Neuron (in vitro differentiated cells): ENCODE measurements at regions not wholly inside any gene's neighbourhood (a gene's known extent, or its start where the extent isn't known, plus 50 kb on each side); places are given as distances from the start of the nearest gene placed in this dataset.

Experiments used
- H2AFZ ChIP-seq: one replicate; pipeline ENCODE4 v1.6.1; 2013; ENCODE audit warnings: low read depth, mild to moderate bottlenecking, inconsistent platforms, low read length, moderate library complexity
- H3K27me3 ChIP-seq: one replicate; pipeline ENCODE4 v1.6.1; 2013; ENCODE audit warnings: low read length; ENCODE audit not compliant: insufficient read depth
- H3K36me3 ChIP-seq: one replicate; pipeline ENCODE4 v1.6.1; 2013; ENCODE audit warnings: low read length; ENCODE audit not compliant: insufficient read depth
- H3K4me1 ChIP-seq: one replicate; pipeline ENCODE4 v1.6.1; 2013; ENCODE audit warnings: low read length; ENCODE audit not compliant: insufficient read depth
- H3K4me3 ChIP-seq: 2 replicates; pipeline ENCODE4 v1.5.1; 2013; ENCODE audit warnings: mild to moderate bottlenecking, low read length, moderate library complexity
- H3K9me3 ChIP-seq: one replicate; pipeline ENCODE4 v1.6.1; 2013; ENCODE audit warnings: low read length

GRCh38 chr21:27580276-27580675 lies 613.4 kb upstream of the ADAMTS5 start:
- Histone ChIP-seq H3K9me3 (no peaks in the 10 kb centered on the region), H3K4me3 (no peak overlapping the region), H3K27me3 (no peaks in the 10 kb centered on the region), H3K4me1 (no peaks in the 10 kb centered on the region), H3K36me3 (no peaks in the 10 kb centered on the region), H2AFZ (no peak overlapping the region)

- no peak overlapping the region for H3K4me3 ChIP-seq
- H3K4me1 ChIP-seq, result no peaks in the 10 kb centered on the region
- H3K9me3 ChIP-seq, result no peaks in the 10 kb centered on the region
- no peaks in the 10 kb centered on the region for H3K27me3 ChIP-seq
- H3K36me3 ChIP-seq, result no peaks in the 10 kb centered on the region
- H2AFZ ChIP-seq, result no peak overlapping the region
Measured at GRCh38 chr21:27578741-27579265, 611.9 kb upstream of the ADAMTS5 start.

GRCh38 chr21:27572696-27573095 lies 605.8 kb upstream of the ADAMTS5 start:
- H3K9me3 ChIP-seq, result no peaks in the 10 kb centered on the region
- H2AFZ ChIP-seq, result no peak overlapping the region
- no peaks in the 10 kb centered on the region for H3K36me3 ChIP-seq
- no peaks in the 10 kb centered on the region for H3K27me3 ChIP-seq
- H3K4me1 ChIP-seq, result no peaks in the 10 kb centered on the region
- no peak overlapping the region for H3K4me3 ChIP-seq

GRCh38 chr21:27571706-27572105 lies 604.8 kb upstream of the ADAMTS5 start:
- H3K4me1 ChIP-seq, result no peaks in the 10 kb centered on the region
- no peaks in the 10 kb centered on the region for H3K27me3 ChIP-seq
- no peak overlapping the region for H2AFZ ChIP-seq
- no peaks in the 10 kb centered on the region for H3K9me3 ChIP-seq
- no peaks in the 10 kb centered on the region for H3K36me3 ChIP-seq
- H3K4me3 ChIP-seq, result no peak overlapping the region

DNA sequence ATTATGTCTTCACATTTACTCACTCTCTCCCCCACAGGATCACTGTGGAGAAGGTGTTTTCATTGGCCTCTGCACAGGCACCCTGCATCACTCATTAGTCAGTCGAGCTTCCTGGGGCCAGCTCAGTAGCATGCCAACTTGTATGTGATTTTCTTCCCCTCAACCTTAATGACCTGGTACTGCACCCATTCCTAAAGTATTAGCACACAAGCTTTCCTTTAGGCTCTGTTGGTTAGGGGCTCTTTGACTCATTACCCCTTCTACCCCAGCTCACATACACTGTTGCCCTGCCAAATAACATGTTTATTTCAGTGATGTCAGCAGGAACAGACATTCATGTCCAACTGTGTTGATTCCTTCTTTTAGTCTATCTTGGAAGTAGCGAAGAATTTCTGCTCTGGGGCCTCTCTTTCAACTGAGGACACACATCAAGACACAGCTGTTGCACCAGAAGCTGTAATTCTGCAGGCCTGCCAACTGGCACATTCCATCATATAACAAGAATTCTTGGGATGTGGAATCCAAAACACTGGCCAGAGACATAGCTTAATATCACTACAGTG lies 603.5 kb upstream of the ADAMTS5 start:
- no peak overlapping the region for H2AFZ ChIP-seq
- no peaks in the 10 kb centered on the region for H3K9me3 ChIP-seq
- no peak overlapping the region for H3K4me3 ChIP-seq
- no peaks in the 10 kb centered on the region for H3K36me3 ChIP-seq
- H3K27me3 ChIP-seq, result no peaks in the 10 kb centered on the region
- H3K4me1 ChIP-seq, result no peaks in the 10 kb centered on the region

DNA sequence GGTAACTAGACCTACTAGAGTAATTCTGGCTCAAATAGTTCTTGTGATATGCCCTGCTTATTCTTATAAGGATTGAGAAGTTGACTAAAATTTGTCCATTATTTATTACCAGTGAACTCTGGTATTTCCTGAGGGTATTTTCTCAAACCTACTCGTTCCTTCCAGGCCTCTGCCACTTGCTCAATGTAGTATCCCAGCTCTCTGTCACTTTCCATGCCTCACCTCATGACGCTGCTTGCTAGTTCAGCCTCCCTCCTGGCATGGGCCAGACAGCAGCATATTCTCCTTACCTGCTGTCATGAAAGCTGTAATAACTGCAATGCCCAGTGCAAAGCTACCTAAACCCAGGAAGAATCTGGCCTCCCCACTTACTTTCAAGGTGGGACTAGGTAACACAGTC lies 602.9 kb upstream of the ADAMTS5 start:
- H2AFZ ChIP-seq, result no peak overlapping the region
- H3K36me3 ChIP-seq, result no peaks in the 10 kb centered on the region
- H3K4me3 ChIP-seq, result no peak overlapping the region

DNA sequence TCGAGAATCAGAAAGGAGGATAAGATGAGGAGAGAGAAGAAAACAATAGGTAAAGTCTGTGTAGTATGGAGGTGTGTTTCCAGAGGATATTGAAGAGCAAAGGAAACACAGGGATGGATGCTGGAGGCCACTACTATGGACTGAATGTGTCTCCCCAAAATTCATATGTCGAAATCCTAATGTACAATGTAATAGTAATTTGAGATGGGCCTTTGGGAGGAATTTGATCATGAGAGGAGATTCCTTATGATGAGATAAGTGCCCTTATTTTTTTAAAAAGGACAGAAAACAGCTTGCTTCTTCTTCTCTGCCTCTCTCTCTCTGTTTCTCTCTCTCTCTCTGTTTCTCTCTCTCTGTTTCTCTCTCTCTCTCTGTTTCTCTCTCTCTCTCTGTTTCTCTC lies 602.2 kb upstream of the ADAMTS5 start:
- Histone ChIP-seq H3K36me3 (no peaks in the 10 kb centered on the region), H2AFZ (peak overlapping the region; percentile 36), H3K4me1 (no peaks in the 10 kb centered on the region), H3K9me3 (no peaks in the 10 kb centered on the region), H3K27me3 (no peaks in the 10 kb centered on the region), H3K4me3 (no peak overlapping the region)

More for the DNA sequence above, 602.9 kb upstream of the ADAMTS5 start:
- Histone ChIP-seq H3K27me3 (no peaks in the 10 kb centered on the region), H3K4me1 (no peaks in the 10 kb centered on the region), H3K9me3 (no peaks in the 10 kb centered on the region)

- Histone ChIP-seq H3K9me3 (no peaks in the 10 kb centered on the region), H3K4me1 (no peaks in the 10 kb centered on the region), H2AFZ (no peak overlapping the region), H3K36me3 (no peaks in the 10 kb centered on the region), H3K4me3 (no peak overlapping the region), H3K27me3 (no peaks in the 10 kb centered on the region)
Measured at GRCh38 chr21:27567381-27567780, 600.5 kb upstream of the ADAMTS5 start.

DNA sequence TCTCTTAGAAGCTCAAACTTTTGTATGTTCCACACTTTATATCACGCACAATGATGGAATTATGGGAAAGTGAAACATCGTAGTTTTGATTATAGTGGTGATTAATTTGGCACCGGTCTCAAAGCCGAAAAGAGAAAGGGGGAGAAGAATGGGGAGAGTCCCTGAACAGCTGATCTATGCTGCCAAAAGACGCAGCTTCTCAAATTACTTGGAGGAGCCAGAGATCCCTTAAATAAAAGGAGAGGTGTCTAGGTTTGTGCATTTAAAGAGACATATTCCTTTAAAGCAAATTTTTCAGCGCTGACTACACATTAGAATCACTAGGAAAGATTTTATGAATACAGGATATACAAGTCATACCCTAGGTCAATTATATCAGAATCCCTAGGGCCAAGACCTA lies 599.6 kb upstream of the ADAMTS5 start:
- no peaks in the 10 kb centered on the region for H3K27me3 ChIP-seq
- H3K4me1 ChIP-seq, result no peaks in the 10 kb centered on the region
- no peak overlapping the region for H2AFZ ChIP-seq
- no peak overlapping the region for H3K4me3 ChIP-seq
- H3K36me3 ChIP-seq, result no peaks in the 10 kb centered on the region
- no peaks in the 10 kb centered on the region for H3K9me3 ChIP-seq

- Histone ChIP-seq H2AFZ (no peak overlapping the region), H3K9me3 (no peaks in the 10 kb centered on the region), H3K36me3 (no peaks in the 10 kb centered on the region), H3K4me1 (no peaks in the 10 kb centered on the region), H3K27me3 (no peaks in the 10 kb centered on the region), H3K4me3 (no peak overlapping the region)
Measured at GRCh38 chr21:27565364-27565763, 598.5 kb upstream of the ADAMTS5 start.

DNA sequence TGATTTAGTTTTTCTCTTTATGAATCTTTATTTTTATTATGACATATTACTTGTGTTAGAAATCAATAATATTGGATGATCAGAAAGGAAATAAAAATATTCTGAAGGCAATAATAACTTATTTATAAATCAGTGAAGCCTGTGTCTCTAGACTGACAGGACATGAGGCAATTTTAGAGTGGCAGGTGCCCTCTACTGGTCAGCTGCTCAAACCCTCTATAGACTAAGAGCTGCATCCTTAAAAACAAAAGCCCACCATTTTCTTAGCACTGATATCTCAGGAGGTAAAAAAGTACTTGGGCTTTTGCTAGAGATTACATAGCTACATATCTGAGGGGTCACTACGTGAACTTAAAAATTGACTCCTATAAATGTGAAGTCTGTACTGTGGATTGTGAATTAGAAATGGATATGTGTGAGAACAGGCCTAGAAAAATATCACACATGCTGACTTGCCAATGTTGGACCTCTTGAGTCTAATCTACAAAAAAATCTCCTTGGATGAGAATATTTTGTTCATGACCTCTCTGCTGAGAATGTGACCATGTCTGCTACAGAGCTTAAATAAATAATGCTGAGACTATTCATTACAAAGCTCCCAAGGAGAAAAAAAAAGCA lies 597.9 kb upstream of the ADAMTS5 start:
- H3K27me3 ChIP-seq, result no peaks in the 10 kb centered on the region
- H3K36me3 ChIP-seq, result no peaks in the 10 kb centered on the region
- no peak overlapping the region for H3K4me3 ChIP-seq
- no peak overlapping the region for H2AFZ ChIP-seq
- H3K9me3 ChIP-seq, result no peaks in the 10 kb centered on the region
- H3K4me1 ChIP-seq, result no peaks in the 10 kb centered on the region

DNA sequence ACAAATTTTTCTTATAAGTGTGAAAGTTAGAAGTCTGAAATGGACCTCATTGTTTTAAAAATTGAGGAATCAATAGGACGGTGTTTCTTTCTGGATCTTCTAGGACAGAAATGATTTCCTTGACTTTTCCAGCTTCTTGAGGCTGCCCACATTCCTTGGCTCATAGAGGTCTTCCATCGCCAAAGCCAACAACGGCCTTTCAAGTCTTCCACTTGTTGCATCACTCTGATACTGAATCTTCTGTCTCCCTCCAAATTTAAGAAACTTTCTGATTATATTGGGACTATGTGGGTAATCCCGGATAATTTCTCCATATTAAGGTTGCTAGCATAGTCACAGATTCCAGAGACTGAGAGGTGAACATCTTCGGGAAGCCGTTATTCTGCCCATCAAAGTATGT lies 595.4 kb upstream of the ADAMTS5 start:
- Histone ChIP-seq H3K27me3 (no peaks in the 10 kb centered on the region), H3K4me3 (no peak overlapping the region), H3K36me3 (no peaks in the 10 kb centered on the region), H3K9me3 (no peaks in the 10 kb centered on the region), H2AFZ (no peak overlapping the region), H3K4me1 (no peaks in the 10 kb centered on the region)

- no peak overlapping the region for H2AFZ ChIP-seq
- no peaks in the 10 kb centered on the region for H3K9me3 ChIP-seq
- H3K27me3 ChIP-seq, result no peaks in the 10 kb centered on the region
- H3K4me1 ChIP-seq, result no peaks in the 10 kb centered on the region
- no peak overlapping the region for H3K4me3 ChIP-seq
- no peaks in the 10 kb centered on the region for H3K36me3 ChIP-seq
Measured at GRCh38 chr21:27561116-27561515, 594.2 kb upstream of the ADAMTS5 start.

GRCh38 chr21:27557356-27557755 lies 590.5 kb upstream of the ADAMTS5 start:
- Histone ChIP-seq H2AFZ (no peak overlapping the region), H3K9me3 (no peaks in the 10 kb centered on the region), H3K4me3 (no peak overlapping the region), H3K4me1 (no peaks in the 10 kb centered on the region), H3K27me3 (no peaks in the 10 kb centered on the region), H3K36me3 (no peaks in the 10 kb centered on the region)
